NCI-H82 (cell line): ENCODE measurements at regions not wholly inside any gene's neighbourhood (a gene's known extent, or its start where the extent isn't known, plus 50 kb on each side); places are given as distances from the start of the nearest gene placed in this dataset.
"Not testable (repeated sequence)": the region's sequence is repeated elsewhere in the genome, so short reads cannot be mapped to it uniquely, and the experiment has no call there.

ENCODE experiments used
- DNase-seq: peaks from one replicate; lab custom pipeline; 2025; lab: John Stamatoyannopoulos, UW

DNA sequence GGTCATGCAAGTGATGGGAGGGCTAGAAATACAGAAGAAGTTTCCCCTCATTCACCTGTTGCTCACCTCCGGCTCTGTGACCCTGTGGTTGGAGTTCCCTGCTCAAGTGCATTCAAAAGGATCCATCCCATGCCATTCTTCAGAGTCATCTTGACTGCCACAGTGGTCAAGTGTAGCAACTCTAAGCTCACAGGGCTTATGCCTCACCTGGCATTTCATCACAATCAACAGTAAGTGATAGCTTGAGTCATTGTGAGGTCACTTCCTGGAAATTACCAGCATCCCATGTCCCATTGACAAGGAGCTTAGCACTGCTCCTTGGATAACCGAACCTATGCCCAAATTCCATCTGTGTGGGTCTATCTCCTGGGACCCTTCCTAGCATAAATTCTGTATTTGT, 55.6 kb downstream of the OR4C45 start:
- no peak for DNase-seq

DNA sequence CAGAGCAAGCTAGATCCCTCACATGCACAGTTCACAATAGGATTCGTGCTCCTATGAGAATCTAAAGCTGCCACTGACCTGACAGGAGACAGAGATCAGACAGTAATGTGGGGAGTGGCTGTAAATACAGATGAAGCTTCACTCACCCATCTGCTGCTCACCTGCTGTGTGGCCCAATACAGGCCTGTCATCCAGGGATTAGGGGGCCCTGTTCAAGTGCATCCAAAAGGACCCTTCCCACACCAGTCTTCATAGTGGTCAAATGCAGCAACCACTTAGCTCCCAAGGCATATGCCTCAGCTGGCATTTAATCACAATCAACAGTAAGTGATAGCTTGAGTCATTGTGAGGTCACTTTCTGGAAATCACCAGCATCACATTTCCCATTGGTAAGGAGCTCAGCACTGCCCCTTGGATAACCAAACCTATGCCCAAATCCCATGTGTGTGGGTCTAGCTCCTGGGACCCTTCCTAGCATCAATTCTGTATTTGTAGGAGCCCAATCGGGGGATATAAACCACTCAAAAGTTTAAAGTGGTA, 65.6 kb downstream of the OR4C45 start:
- peak; percentile 95 for DNase-seq

GRCh38 chr11:50102916-50103315, 70.2 kb downstream of the OR4C45 start:
- DNase-seq = no peak

- not testable (repeated sequence) for DNase-seq
Measured at GRCh38 chr11:50140686-50141085, 108.0 kb downstream of the OR4C45 start.

- not testable (repeated sequence) for DNase-seq
Measured at GRCh38 chr11:50146308-50146707, 113.6 kb downstream of the OR4C45 start.

DNA sequence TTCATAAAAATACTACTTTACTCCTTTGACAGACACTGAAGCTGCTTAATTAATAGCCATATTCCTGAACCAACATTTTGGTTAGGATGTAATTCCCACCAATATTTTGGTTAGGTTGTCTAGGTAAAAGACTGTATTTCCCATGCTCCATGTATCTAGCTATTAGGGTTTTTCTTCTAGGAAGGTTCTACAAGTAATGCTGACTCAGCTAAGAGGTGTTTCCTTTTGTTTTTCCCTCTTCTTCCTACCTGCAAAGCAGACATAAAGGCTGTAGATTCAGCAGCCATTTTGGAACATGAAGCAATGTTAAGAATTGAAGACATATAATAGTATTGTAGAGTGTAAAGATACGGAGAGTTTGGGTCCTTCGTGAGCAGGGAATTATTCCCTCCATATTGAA, 115.3 kb downstream of the OR4C45 start:
- DNase-seq = not testable (repeated sequence)

GRCh38 chr11:50155508-50155907, 122.8 kb downstream of the OR4C45 start:
- DNase-seq = no peak

GRCh38 chr11:50164050-50164449, 131.4 kb downstream of the OR4C45 start:
- no peak for DNase-seq

DNA sequence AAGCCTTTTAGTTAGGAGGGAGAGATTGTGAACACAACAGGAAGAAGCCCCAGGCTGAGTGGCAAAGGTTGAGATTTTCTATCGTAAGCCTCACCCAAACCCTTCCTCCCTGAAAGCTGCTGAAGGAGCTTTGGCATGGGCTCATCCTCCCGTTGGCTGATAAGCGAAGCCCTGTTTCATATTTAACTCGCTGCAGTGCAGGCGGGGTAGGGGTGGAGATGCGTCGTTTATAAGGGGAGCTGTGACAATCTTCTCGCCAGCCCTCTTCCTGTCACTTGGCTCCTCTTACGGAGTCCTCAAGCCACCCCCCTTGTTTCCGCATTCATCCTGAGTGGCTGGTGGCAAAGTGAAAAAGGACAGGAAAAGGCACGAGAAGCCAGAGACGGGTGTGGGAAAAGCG, 137.0 kb downstream of the OR4C45 start:
- DNase-seq = no peak

- no peak for DNase-seq
Measured at GRCh38 chr11:50170115-50170514, 137.4 kb downstream of the OR4C45 start.

DNA sequence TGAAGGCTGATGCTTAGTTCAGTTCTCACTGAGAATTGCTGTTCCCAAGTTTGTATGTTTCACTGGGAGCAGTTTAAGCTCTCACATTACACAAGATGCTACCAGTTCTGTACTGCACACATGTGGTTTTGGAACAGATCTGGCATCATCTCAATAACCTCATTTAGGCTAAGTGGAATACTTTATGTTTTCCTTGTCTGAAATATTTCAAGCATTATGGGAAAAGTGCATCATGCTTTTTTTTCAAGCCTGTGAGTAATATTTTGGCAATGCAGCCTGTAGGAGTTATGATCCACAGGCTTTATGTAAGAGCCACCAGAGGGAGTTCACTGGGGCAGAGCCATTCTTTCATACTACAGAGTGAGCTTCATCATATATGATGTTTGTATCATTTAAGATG, 141.5 kb downstream of the OR4C45 start:
- DNase-seq = peak; percentile 17

DNA sequence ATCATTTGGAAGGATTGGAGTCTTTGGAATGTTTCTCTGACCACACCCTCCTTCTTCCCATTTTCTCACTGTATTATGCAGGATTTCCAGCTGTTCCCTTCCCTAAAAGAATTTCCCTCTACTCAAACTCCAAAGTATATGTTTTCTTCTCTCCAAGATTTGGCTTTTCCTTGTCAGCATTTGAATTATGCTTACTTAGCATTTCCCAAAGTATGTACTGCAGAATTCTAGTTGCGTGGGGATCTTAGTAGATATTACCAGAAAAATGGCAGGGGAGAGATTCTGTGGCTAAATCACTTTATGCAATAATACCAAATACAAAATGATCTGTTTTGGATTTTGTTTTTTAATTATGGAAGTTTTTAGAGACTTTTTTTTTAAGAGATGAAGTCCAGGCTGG, 142.3 kb downstream of the OR4C45 start:
- DNase-seq = no peak

DNA sequence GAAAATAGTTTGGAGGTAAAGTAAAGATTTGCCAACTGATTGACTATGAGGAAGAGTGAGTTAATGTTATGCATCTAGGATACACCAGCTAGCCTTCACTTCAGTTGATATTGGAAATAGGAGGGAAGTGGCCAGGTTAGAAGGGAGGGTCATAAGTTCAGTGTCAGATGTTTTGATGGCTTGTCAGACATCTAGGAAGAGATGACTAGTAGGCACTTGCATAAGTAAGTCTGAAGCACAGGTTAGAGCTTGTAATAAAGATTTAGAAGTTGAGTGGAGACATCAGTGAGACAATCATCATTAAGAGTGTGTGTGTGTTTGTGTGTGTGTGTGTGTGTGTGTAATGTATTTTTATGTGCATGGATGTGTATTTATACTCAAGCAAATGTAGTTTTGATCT, 146.1 kb downstream of the OR4C45 start:
- DNase-seq = no peak

DNA sequence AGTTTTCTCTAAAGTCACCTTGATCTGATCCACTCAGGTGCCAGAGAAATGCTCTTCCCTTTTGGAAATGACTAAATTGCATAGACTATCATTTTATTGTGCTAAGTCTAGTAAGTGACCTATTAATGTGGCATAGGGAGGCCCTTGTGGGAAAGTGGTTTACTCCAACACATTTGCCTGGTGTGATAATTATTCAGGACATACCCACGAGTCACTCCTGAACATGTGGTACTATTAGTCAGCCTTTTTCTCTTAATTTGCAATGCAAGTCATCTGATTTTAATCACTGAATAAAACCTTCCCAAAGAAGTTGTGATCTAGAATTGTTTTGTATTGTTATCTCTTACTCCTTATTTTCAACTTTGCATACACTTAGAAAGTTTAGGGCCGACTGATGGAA, 148.7 kb downstream of the OR4C45 start:
- DNase-seq = no peak

- DNase-seq = no peak
Measured at GRCh38 chr11:50182486-50182885, 149.8 kb downstream of the OR4C45 start.

DNA sequence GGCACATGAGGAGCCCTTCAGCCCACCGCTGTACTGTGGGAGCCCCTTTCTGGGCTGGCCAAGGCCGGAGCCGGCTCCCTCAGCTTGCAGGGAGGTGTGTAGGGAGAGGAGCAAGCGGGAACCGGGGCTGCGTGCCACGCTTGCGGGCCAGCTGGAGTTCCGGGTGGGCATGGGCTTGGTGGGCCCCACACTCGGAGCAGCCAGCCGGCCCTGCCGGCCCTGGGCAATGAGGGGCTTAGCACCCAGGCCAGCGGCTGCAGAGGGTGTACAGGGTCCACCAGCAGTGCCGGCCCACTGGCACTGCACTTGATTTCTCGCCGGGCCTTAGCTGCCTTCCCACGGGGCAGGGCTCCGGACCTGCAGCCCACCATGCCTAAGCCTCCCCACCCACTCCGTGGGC, 150.5 kb downstream of the OR4C45 start:
- not testable (repeated sequence) for DNase-seq

DNA sequence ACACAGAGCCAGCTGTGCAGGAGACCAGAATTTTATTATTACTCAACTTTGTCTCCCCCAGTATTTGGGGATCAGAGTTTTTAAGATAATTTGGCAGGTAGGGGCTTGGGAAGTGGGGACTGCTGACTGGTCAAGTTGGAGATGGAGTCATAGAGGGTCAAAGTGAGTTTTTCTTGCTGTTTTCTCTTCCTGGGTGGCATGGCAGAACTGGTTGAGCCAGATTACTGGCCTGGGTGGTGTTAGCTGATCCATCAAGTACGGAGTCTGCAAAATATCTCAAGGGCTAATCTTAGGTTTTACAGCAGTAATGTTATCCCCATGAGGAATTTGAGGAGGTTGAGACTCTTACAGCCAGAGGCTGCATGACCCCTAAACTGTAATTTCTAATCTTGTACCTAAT, 153.5 kb downstream of the OR4C45 start:
- peak; percentile 10 for DNase-seq

GRCh38 chr11:50187220-50187619, 154.5 kb downstream of the OR4C45 start:
- peak; percentile 77 for DNase-seq

DNA sequence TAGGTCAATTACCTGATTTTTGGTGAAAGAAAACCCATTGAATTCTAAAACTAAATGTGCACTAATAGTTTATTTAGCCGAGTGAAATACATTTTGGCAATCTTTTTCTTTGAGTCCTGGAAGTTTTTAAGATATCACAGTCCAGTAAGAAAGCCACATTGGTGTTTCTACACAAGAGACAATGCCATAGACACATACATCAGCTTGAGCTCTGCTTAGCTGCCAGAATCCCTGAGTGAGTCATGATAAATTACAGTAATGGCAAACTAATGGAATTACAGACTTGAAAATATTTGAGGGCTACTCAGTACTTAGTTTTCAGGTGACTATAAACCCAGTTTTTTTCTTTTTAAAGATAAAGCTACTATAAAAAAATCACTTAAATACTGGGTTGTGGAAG, 155.4 kb downstream of the OR4C45 start:
- peak; percentile 57 for DNase-seq

DNA sequence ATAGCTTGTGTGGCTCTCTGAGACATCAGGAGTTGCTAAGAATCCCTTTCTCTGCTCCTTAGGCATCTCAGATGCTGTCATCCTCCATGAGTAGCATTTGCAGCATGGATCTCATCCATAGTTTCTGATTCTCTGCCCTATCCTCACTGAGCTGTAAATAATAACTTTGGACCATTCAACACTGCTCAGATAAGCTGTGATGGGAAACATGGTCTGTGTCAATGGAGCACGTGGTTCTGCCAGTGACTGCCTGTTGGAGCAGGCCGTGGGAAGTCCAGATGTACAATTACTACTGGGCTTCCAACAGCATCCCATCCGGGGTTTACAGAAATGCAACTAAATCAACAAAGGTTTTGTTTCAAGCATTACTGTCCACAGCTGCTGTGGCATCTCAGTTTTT, 160.1 kb downstream of the OR4C45 start:
- no peak for DNase-seq

- DNase-seq = no peak
Measured at GRCh38 chr11:50214376-50214775, 181.7 kb downstream of the OR4C45 start.

DNA sequence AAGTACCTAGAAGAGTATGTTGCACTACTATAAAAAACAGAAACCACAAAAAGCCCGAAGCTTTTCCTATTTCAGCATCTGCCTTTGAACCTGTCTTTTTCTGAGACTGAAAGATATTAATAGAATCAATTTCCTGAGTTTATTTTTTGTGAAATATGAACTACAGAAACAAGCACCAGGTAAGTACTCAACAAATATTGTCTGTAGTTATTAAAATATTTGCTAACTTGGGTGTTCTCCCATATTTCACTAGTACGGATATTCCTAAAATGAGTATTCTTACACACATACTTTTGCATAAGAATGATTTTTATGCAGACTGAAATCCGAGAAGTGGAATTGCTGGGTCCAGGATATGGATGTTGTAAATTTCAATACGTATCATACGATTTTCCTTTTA, 188.0 kb downstream of the OR4C45 start:
- DNase-seq = no peak

DNA sequence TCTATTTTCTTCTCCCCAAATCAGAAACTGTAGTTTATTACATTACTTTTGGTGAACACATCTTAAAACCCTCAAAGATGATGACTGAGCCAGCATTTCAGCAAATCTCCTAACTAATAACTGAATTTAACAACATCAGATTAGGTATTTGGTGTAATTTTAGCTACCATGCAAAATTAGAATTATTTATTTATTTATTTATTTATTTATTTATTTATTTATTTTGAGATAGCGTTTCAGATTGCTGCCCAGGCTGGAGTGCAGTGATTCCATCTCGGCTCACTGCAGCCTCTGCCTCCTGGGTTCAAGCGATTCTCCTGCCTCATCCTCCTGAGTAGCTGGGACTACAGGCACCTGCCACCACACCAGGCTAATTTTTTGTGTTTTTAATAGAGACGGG, 205.7 kb downstream of the OR4C45 start:
- DNase-seq = not testable (repeated sequence)

GRCh38 chr11:50246183-50246582, 213.5 kb downstream of the OR4C45 start:
- no peak for DNase-seq

DNA sequence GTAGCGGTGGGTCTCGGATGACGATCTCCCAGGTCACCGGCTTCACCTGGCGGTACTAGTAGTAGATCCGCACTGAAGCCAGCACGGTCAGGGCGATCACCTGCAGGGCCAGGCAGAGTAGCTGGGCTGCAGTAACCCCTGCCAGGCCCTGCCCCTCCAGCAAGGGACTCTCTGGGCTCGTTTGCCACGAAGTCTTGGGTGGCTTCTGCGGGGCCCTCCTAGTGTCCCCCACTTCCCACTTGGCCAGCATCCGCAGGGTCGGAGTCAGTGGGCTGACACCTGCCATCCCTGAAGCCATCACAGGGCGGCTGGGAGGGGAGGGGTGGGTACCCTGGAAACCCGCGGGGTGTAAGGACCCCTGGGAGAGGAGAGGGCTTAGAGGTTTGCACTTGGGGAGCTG, 214.0 kb downstream of the OR4C45 start:
- no peak for DNase-seq
